ACC112 (cell line): ENCODE measurements at regions not wholly inside any gene's neighbourhood (a gene's known extent, or its start where the extent isn't known, plus 50 kb on each side); places are given as distances from the start of the nearest gene placed in this dataset.
A peak's percentile ranks its signal among the peaks of the same experiment; 100 is the strongest.

Experiments
- H2AFZ ChIP-seq: fragments of 200-600 bp; sonication (generic); one replicate; pipeline ENCODE4 v1.6.0; 2017; ENCODE audit warnings: antibody characterized with exemption, low read length; ENCODE audit not compliant: unreplicated experiment
- H3K27ac ChIP-seq: fragments of 200-600 bp; sonication (generic); 2 replicates; pipeline ENCODE4 v1.5.1; 2014; ENCODE audit warnings: low read depth, mild to moderate bottlenecking, antibody characterized with exemption, low read length, moderate library complexity
- H3K27me3 ChIP-seq: fragments of 200-600 bp; sonication (generic); 2 replicates; pipeline ENCODE4 v1.6.1; 2014; ENCODE audit warnings: mild to moderate bottlenecking, antibody characterized with exemption, low read length, moderate library complexity, mixed read lengths; ENCODE audit not compliant: insufficient read depth
- H3K36me3 ChIP-seq: fragments of 200-600 bp; sonication (generic); 2 replicates; pipeline ENCODE4 v1.6.1; 2016; ENCODE audit warnings: mild to moderate bottlenecking, antibody characterized with exemption, low read length, moderate library complexity, mixed read lengths; ENCODE audit not compliant: insufficient read depth
- H3K4me1 ChIP-seq: fragments of 200-600 bp; sonication (generic); one replicate; pipeline ENCODE4 v1.6.1; 2016; ENCODE audit warnings: low read length, mixed read lengths; ENCODE audit not compliant: insufficient read depth, unreplicated experiment, control insufficient read depth
- H3K4me3 ChIP-seq: fragments of 200-600 bp; sonication (generic); 2 replicates; pipeline ENCODE4 v1.5.1; 2014; ENCODE audit warnings: mild to moderate bottlenecking, low read depth, low read length
- H3K79me2 ChIP-seq: fragments of 200-600 bp; sonication (generic); one replicate; pipeline ENCODE4 v1.6.0; 2016; ENCODE audit warnings: low read length; ENCODE audit not compliant: control insufficient read depth, unreplicated experiment, insufficient read depth

- Histone ChIP-seq H3K36me3 (no peaks in the 10 kb centered on the region), H3K4me1 (peaks cover 14% of the 10 kb centered on the region), H3K27me3 (no peaks in the 10 kb centered on the region), H2AFZ (no peak overlapping the region), H3K27ac (no peak overlapping the region), H3K4me3 (no peak overlapping the region), H3K79me2 (no peaks in the 10 kb centered on the region)
Observed at GRCh38 chr6:11358904-11359830, 126.7 kb upstream of the NEDD9 start.

- Histone ChIP-seq H3K4me1 (peaks cover 22% of the 10 kb centered on the region), H3K27me3 (no peaks in the 10 kb centered on the region), H3K4me3 (no peak overlapping the region), H3K79me2 (no peaks in the 10 kb centered on the region), H3K27ac (no peak overlapping the region), H2AFZ (no peak overlapping the region), H3K36me3 (no peaks in the 10 kb centered on the region)
Observed at GRCh38 chr6:11357285-11357684, 124.8 kb upstream of the NEDD9 start.

- Histone ChIP-seq H3K79me2 (no peaks in the 10 kb centered on the region), H3K4me1 (peaks cover 22% of the 10 kb centered on the region), H3K27ac (no peak overlapping the region), H3K27me3 (no peaks in the 10 kb centered on the region), H3K36me3 (no peaks in the 10 kb centered on the region), H3K4me3 (no peak overlapping the region), H2AFZ (no peak overlapping the region)
Observed at GRCh38 chr6:11356404-11357155, 124.1 kb upstream of the NEDD9 start.

- Histone ChIP-seq H3K27ac (peak overlapping the region; percentile 63), H3K79me2 (no peaks in the 10 kb centered on the region), H3K36me3 (no peaks in the 10 kb centered on the region), H3K4me1 (peaks cover 22% of the 10 kb centered on the region), H2AFZ (peak overlapping the region; percentile 49), H3K27me3 (no peaks in the 10 kb centered on the region), H3K4me3 (no peak overlapping the region)
Observed at GRCh38 chr6:11353921-11354389, 121.5 kb upstream of the NEDD9 start.

- H2AFZ ChIP-seq, result no peak overlapping the region
- peaks cover 16% of the 10 kb centered on the region for H3K4me1 ChIP-seq
- H3K27ac ChIP-seq, result no peak overlapping the region
- no peaks in the 10 kb centered on the region; the same call in 1 of the 2 replicates for H3K27me3 ChIP-seq
- no peaks in the 10 kb centered on the region for H3K36me3 ChIP-seq
- H3K79me2 ChIP-seq, result no peaks in the 10 kb centered on the region
- no peak overlapping the region for H3K4me3 ChIP-seq
Observed at GRCh38 chr6:11350294-11350693, 117.8 kb upstream of the NEDD9 start.

GRCh38 chr6:11349880-11350279 lies 117.4 kb upstream of the NEDD9 start:
- Histone ChIP-seq H3K79me2 (no peaks in the 10 kb centered on the region), H3K27ac (no peak overlapping the region), H3K27me3 (no peaks in the 10 kb centered on the region; the same call in 1 of the 2 replicates)

GRCh38 chr6:11346516-11346915 lies 114.0 kb upstream of the NEDD9 start:
- no peak overlapping the region for H3K4me3 ChIP-seq
- H3K79me2 ChIP-seq, result no peaks in the 10 kb centered on the region
- H3K4me1 ChIP-seq, result peaks cover 5% of the 10 kb centered on the region
- H3K27ac ChIP-seq, result no peak overlapping the region
- no peaks in the 10 kb centered on the region; the same call in 1 of the 2 replicates for H3K27me3 ChIP-seq
- H2AFZ ChIP-seq, result no peak overlapping the region
- no peaks in the 10 kb centered on the region for H3K36me3 ChIP-seq

More at GRCh38 chr6:11349880-11350279, 117.4 kb upstream of the NEDD9 start:
- Histone ChIP-seq H2AFZ (no peak overlapping the region), H3K4me1 (peaks cover 15% of the 10 kb centered on the region), H3K36me3 (no peaks in the 10 kb centered on the region), H3K4me3 (no peak overlapping the region)

- Histone ChIP-seq H3K27ac (no peak overlapping the region), H3K79me2 (no peaks in the 10 kb centered on the region), H2AFZ (no peak overlapping the region), H3K36me3 (no peaks in the 10 kb centered on the region), H3K4me3 (no peak overlapping the region), H3K27me3 (no peaks in the 10 kb centered on the region; the same call in 1 of the 2 replicates), H3K4me1 (peaks cover 5% of the 10 kb centered on the region)
Observed at GRCh38 chr6:11345536-11345935, 113.1 kb upstream of the NEDD9 start.

- Histone ChIP-seq H3K27me3 (no peaks in the 10 kb centered on the region; the same call in 1 of the 2 replicates), H3K27ac (no peak overlapping the region), H3K79me2 (no peaks in the 10 kb centered on the region), H3K4me1 (peaks cover 5% of the 10 kb centered on the region), H2AFZ (no peak overlapping the region), H3K36me3 (no peaks in the 10 kb centered on the region), H3K4me3 (no peak overlapping the region)
Observed at GRCh38 chr6:11343963-11344723, 111.7 kb upstream of the NEDD9 start.

GRCh38 chr6:11341867-11342266 lies 109.4 kb upstream of the NEDD9 start:
- Histone ChIP-seq H3K27ac (peak overlapping the region; percentile 23; the same call in 1 of the 2 replicates), H3K27me3 (no peaks in the 10 kb centered on the region; the same call in 1 of the 2 replicates), H3K4me1 (peaks cover 5% of the 10 kb centered on the region), H3K4me3 (no peak overlapping the region), H3K36me3 (no peaks in the 10 kb centered on the region), H2AFZ (no peak overlapping the region), H3K79me2 (no peaks in the 10 kb centered on the region)
